Astrocyte of the cerebellum (primary cell): ENCODE measurements at regions not wholly inside any gene's neighbourhood (a gene's known extent, or its start where the extent isn't known, plus 50 kb on each side); places are given as distances from the start of the nearest gene placed in this dataset.

Experiments
- DNase-seq: peaks from one replicate; pipeline ENCODE4 v3.0.0-alpha.2; 2011; ENCODE audit warnings: low read depth
- H3K4me3 ChIP-seq: 2 replicates; pipeline ENCODE4 v1.5.1; 2011; ENCODE audit warnings: mild to moderate bottlenecking, low read depth, low read length, moderate library complexity
- CTCF ChIP-seq: IDR thresholded peaks from 2 replicates; pipeline ENCODE4 v1.5.1; 2012; ENCODE audit warnings: low read length, low read depth, moderate library complexity, mild to moderate bottlenecking; ENCODE audit errors: missing control alignments
- in situ Hi-C: cut with HindIII; loops from 2 replicates; pipeline ENCODE4 v1.10.0; 2017; ENCODE audit warnings: low sequenced_read_pairs

GRCh38 chr10:118503192-118503591 lies 92.3 kb downstream of the PRLHR start:
- TF ChIP-seq CTCF, result no peak
- H3K4me3 ChIP-seq, result no peak overlapping the region
- no peak for DNase-seq
- in situ Hi-C loops, result no loop called here

DNA sequence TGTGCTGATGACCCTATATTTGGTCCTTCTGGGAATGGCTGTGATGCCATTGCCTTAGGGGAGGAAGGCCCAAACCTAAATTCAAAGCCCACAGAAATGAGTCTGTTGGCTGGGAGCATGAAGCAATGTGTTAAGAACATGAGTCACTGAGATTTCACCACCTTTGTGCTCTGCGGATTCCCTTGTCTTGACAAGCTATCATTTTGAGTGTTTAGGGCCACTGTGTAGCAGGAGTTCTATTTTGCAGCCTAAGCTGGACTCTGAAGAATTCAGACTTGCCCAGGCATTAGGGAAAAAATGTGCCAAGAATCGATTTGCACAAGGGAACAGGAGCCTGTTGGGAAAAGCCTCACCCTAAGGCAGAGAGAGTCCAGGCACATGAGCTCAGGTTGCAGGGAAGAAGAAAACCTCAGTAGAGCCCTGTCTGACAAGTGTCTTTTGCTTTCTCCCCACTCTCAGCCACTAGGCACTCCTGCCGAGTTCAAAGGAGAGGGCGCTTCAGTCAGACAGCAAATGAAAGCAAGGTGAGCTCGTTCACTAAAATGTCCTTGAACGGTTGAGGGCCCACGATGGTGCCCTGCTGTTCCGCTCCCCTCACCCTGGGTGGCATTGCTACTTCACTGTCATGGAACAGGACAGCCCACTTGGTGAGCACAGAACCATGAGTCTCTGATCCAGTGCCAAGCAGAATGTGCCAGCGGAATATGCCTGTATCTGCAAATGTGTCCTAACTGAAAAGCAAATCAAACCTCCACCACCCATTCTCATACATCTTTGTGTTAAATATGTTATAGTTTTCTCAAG lies 93.6 kb downstream of the PRLHR start:
- in situ Hi-C loops, result no loop called here
- DNase-seq, result peak; percentile 22
- no peak overlapping the region for H3K4me3 ChIP-seq
- no peak for TF ChIP-seq CTCF

GRCh38 chr10:118501171-118501570 lies 94.3 kb downstream of the PRLHR start:
- in situ Hi-C loops, result no loop called here
- TF ChIP-seq CTCF, result no peak
- no peak for DNase-seq
- no peak overlapping the region for H3K4me3 ChIP-seq

DNA sequence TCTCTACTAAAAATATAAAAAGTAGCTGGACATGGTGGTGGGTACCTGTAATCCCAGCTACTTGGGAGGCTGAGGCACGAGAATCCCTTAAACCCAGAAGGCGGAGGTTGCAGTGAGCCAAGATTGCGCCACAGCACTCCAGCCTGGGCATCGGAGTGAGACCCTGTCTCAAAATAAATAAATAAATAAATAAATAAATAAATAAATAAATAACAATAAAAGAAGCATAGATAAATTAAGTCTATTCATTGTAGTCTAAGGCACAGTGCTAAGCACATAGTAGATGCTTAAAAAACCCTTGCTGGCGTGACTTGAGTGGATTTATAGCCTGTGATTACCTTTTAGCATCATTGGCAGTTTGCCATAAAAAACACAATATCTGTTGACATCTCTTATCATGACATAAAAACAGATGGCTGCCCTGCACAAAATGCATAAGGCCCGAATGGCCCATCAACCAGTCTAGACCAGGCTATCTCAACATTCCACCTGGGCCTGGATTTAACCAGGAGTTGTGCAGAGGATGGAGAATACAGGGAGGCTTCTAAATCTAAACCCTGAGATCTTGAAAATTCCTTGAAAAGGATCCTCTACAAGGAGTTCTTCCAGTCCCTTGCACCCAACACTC lies 94.9 kb downstream of the PRLHR start:
- H3K4me3 ChIP-seq, result no peak overlapping the region
- no peak for DNase-seq
- in situ Hi-C loops, result no loop called here
- no peak for TF ChIP-seq CTCF

DNA sequence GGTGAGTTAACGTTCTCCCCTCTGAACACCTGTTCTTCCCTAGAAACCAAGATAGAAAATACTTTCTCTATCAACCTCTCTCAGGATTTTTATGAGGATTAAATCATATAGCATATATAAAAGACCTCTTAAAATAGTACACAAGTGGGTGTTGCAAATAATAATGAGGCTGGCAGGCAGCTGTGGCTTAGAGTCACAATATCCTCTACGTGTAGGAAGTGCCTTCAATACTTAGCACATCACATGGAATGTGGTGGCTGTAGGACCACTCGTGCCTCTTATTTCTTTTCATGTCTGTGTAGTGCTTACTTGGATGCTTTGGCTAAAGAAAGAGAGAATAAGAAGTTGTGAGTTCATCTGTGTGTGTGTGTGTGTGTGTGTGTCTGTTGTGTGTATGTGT lies 96.3 kb downstream of the PRLHR start:
- DNase-seq, result no peak
- TF ChIP-seq CTCF, result no peak
- no peak overlapping the region for H3K4me3 ChIP-seq
- in situ Hi-C loops, result no loop called here

DNA sequence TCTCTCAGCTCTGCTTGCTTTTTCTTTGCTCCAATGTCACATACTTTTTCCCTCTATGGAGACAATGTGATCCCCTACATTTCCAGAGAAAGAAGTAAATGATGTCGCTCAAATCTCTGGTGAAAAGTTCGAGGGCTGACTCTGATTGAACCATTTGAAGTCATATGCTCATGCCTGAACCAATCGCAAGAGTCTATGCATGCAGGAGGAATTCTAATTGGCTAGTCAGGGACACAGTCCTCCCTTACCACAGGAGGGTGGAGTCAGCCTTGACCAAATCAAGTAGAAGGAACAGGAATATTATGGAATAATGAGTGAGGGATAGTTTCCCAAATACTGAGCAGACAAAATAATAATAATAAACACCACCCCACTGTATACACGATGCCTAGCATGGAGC lies 96.8 kb downstream of the PRLHR start:
- H3K4me3 ChIP-seq, result no peak overlapping the region
- DNase-seq, result no peak
- TF ChIP-seq CTCF, result no peak
- in situ Hi-C loops, result no loop called here
